GM12891 (cell line): ENCODE measurements at regions not wholly inside any gene's neighbourhood (a gene's known extent, or its start where the extent isn't known, plus 50 kb on each side); places are given as distances from the start of the nearest gene placed in this dataset.

Experiments
- DNase-seq: peaks from one replicate; pipeline ENCODE4 v3.0.0; 2011; ENCODE audit warnings: low spot score; ENCODE audit not compliant: insufficient read length
- FAIRE-seq: peaks from 2 replicates; lab custom pipeline; 2011; peaks lifted over from hg19 to GRCh38; lab: Jason Lieb, UNC
- PAX5 ChIP-seq: IDR thresholded peaks from 2 replicates; pipeline ENCODE4 v1.6.1; 2011; ENCODE audit warnings: low read length, moderate library complexity, mild to moderate bottlenecking; ENCODE audit not compliant: insufficient read depth, severe bottlenecking
- POLR2A ChIP-seq: IDR thresholded peaks from 2 replicates; pipeline ENCODE4 v1.6.1; 2011; ENCODE audit warnings: low read depth, low read length, control low read depth
- POLR2AphosphoS5 ChIP-seq: IDR thresholded peaks from 2 replicates; pipeline ENCODE4 v1.6.1; 2011; ENCODE audit warnings: low read depth, low read length, control low read depth
- POU2F2 ChIP-seq: IDR thresholded peaks from 2 replicates; pipeline ENCODE4 v1.6.1; 2011; ENCODE audit warnings: low read depth, mild to moderate bottlenecking, control low read depth, low read length, moderate library complexity
- SPI1 ChIP-seq: IDR thresholded peaks from 2 replicates; pipeline ENCODE4 v1.6.1; 2011; ENCODE audit warnings: low read depth, low read length, control low read depth
- TAF1 ChIP-seq: IDR thresholded peaks from 2 replicates; pipeline ENCODE4 v1.6.1; 2011; ENCODE audit warnings: low read depth, low read length, control low read depth

- FAIRE-seq (no peak), DNase-seq (no peak)
- TF ChIP-seq PAX5, result no peak
- no peak for TF ChIP-seq POLR2A
- no peak for TF ChIP-seq SPI1
- no peak for TF ChIP-seq POU2F2
- no peak for TF ChIP-seq POLR2AphosphoS5
- TF ChIP-seq TAF1, result no peak
These were observed 328.8 kb downstream of the FGF9 start for GRCh38 chr13:21999666-22000065.

GRCh38 chr13:22000191-22000590 is 329.3 kb downstream of the FGF9 start:
- no peak for FAIRE-seq
- TF ChIP-seq TAF1, result no peak
- no peak for TF ChIP-seq POU2F2
- no peak for TF ChIP-seq POLR2AphosphoS5
- no peak for TF ChIP-seq SPI1
- no peak for TF ChIP-seq PAX5
- no peak for TF ChIP-seq POLR2A
- no peak for DNase-seq

- no peak for TF ChIP-seq POU2F2
- no peak for DNase-seq
- no peak for FAIRE-seq
These were observed 330.5 kb downstream of the FGF9 start for GRCh38 chr13:22001336-22001735.

- TF ChIP-seq SPI1 (no peak), POU2F2 (no peak), POLR2AphosphoS5 (no peak), PAX5 (no peak), POLR2A (no peak), TAF1 (no peak)
- DNase-seq (no peak), FAIRE-seq (no peak)
These were observed 332.0 kb downstream of the FGF9 start for GRCh38 chr13:22002893-22003292.

GRCh38 chr13:22009500-22009899 is 338.6 kb downstream of the FGF9 start:
- no peak for TF ChIP-seq POLR2AphosphoS5
- TF ChIP-seq POLR2A, result no peak
- no peak for TF ChIP-seq POU2F2
- no peak for TF ChIP-seq PAX5
- TF ChIP-seq SPI1, result no peak
- no peak for TF ChIP-seq TAF1
- no peak for DNase-seq
- no peak for FAIRE-seq

GRCh38 chr13:22009937-22010336 is 339.1 kb downstream of the FGF9 start:
- FAIRE-seq (no peak), DNase-seq (no peak)
- TF ChIP-seq POLR2A, result no peak
- TF ChIP-seq POU2F2, result no peak
- no peak for TF ChIP-seq TAF1
- TF ChIP-seq POLR2AphosphoS5, result no peak
- no peak for TF ChIP-seq PAX5
- TF ChIP-seq SPI1, result no peak

GRCh38 chr13:22012686-22013085 is 341.8 kb downstream of the FGF9 start:
- FAIRE-seq, result no peak
- DNase-seq, result no peak
- no peak for TF ChIP-seq TAF1
- no peak for TF ChIP-seq POLR2A
- TF ChIP-seq SPI1, result no peak
- no peak for TF ChIP-seq POLR2AphosphoS5
- no peak for TF ChIP-seq POU2F2
- no peak for TF ChIP-seq PAX5

GRCh38 chr13:22014469-22014868 is 343.6 kb downstream of the FGF9 start:
- TF ChIP-seq TAF1, result no peak
- no peak for TF ChIP-seq PAX5
- FAIRE-seq, result no peak
- DNase-seq, result no peak

GRCh38 chr13:22017226-22017625 is 346.4 kb downstream of the FGF9 start:
- TF ChIP-seq POLR2A (no peak), PAX5 (no peak), TAF1 (no peak), POU2F2 (no peak), POLR2AphosphoS5 (no peak), SPI1 (no peak)
- no peak for FAIRE-seq
- no peak for DNase-seq

GRCh38 chr13:22018076-22018835 is 347.4 kb downstream of the FGF9 start:
- DNase-seq, result no peak
- TF ChIP-seq POLR2A (no peak), TAF1 (no peak), POU2F2 (no peak), PAX5 (no peak), POLR2AphosphoS5 (no peak), SPI1 (no peak)
- FAIRE-seq, result no peak
